HepG2 (cell line): ENCODE measurements at regions not wholly inside any gene's neighbourhood (a gene's known extent, or its start where the extent isn't known, plus 50 kb on each side); places are given as distances from the start of the nearest gene placed in this dataset.
A peak's percentile ranks its signal among the peaks of the same experiment; 100 is the strongest.

Experiments
- AGO1 ChIP-seq: fragments of 200-400 bp; formaldehyde crosslinking; IDR thresholded peaks from 2 replicates; pipeline ENCODE4 v1.6.1; 2017; ENCODE audit warnings: mild to moderate bottlenecking, low read depth, low read length, moderate library complexity; ENCODE audit not compliant: poor library complexity, severe bottlenecking
- CEBPZ ChIP-seq: IDR thresholded peaks from 2 replicates; pipeline ENCODE4 v1.6.1; 2012; ENCODE audit warnings: low read length, improper control_type of control experiment
- HBP1 ChIP-seq: IDR thresholded peaks from 2 replicates; pipeline ENCODE4 v1.6.1; 2016; ENCODE audit warnings: low read depth, control low read depth
- HMG20A ChIP-seq: IDR thresholded peaks from 2 replicates; pipeline ENCODE4 v1.6.1; 2016; ENCODE audit warnings: borderline replicate concordance
- MATR3 ChIP-seq: sonication (generic); formaldehyde crosslinking; IDR thresholded peaks from 2 replicates; pipeline ENCODE4 v1.4.0; 2020; ENCODE audit warnings: missing genetic modification reagents
- NFKB2 ChIP-seq: sonication (generic); formaldehyde crosslinking; IDR thresholded peaks from 2 replicates; pipeline ENCODE4 v1.4.0; 2020; ENCODE audit warnings: missing genetic modification reagents, borderline replicate concordance
- SRY ChIP-seq: sonication (generic); formaldehyde crosslinking; IDR thresholded peaks from 2 replicates; pipeline ENCODE4 v1.8.0; 2022; ENCODE audit warnings: mild to moderate bottlenecking, missing genetic modification reagents
- TEAD2 ChIP-seq: sonication (generic); formaldehyde crosslinking; IDR thresholded peaks from 2 replicates; pipeline ENCODE4 v1.9.0; 2021; ENCODE audit warnings: missing genetic modification reagents
- TERF1 ChIP-seq: sonication (generic); formaldehyde crosslinking; IDR thresholded peaks from 2 replicates; pipeline ENCODE4 v1.8.0; 2022; ENCODE audit warnings: mild to moderate bottlenecking, missing genetic modification reagents, moderate library complexity
- XRCC5 ChIP-seq: fragments of 200-400 bp; formaldehyde crosslinking; optimal IDR thresholded peaks from 2 replicates; pipeline ENCODE3; 2017; ENCODE audit warnings: mild to moderate bottlenecking, low read length
- YEATS4 ChIP-seq: sonication (generic); formaldehyde crosslinking; IDR thresholded peaks from 2 replicates; pipeline ENCODE4 v1.4.0; 2020; ENCODE audit warnings: missing genetic modification reagents, borderline replicate concordance
- ZBTB2 ChIP-seq: sonication (generic); formaldehyde crosslinking; IDR thresholded peaks from 2 replicates; pipeline ENCODE4 v1.8.0; 2022; ENCODE audit warnings: low read depth, missing genetic modification reagents
- ZKSCAN1 ChIP-seq: fragments of 150-350 bp; IDR thresholded peaks from 2 replicates; pipeline ENCODE4 v1.6.1; 2014; ENCODE audit warnings: low read length
- ZNF263 ChIP-seq: sonication (generic); formaldehyde crosslinking; IDR thresholded peaks from 2 replicates; pipeline ENCODE4 v1.4.0; 2020; ENCODE audit warnings: missing genetic modification reagents
- ZNF44 ChIP-seq: sonication (generic); formaldehyde crosslinking; IDR thresholded peaks from 2 replicates; pipeline ENCODE4 v1.5.1; 2020; ENCODE audit warnings: mild to moderate bottlenecking, missing genetic modification reagents
- ZNF512 ChIP-seq: sonication (generic); formaldehyde crosslinking; IDR thresholded peaks from 2 replicates; pipeline ENCODE4 v1.4.0; 2020; ENCODE audit warnings: mild to moderate bottlenecking, missing genetic modification reagents
- ZNF616 ChIP-seq: sonication (generic); formaldehyde crosslinking; IDR thresholded peaks from 2 replicates; pipeline ENCODE4 v1.5.0; 2020; ENCODE audit warnings: low read depth, mild to moderate bottlenecking, missing genetic modification reagents
- ZNF724P ChIP-seq: sonication (generic); formaldehyde crosslinking; IDR thresholded peaks from 2 replicates; pipeline ENCODE4 v1.8.0; 2022; ENCODE audit warnings: missing genetic modification reagents, borderline replicate concordance
- ZNF776 ChIP-seq: sonication (generic); formaldehyde crosslinking; IDR thresholded peaks from 2 replicates; pipeline ENCODE4 v1.4.0; 2020; ENCODE audit warnings: mild to moderate bottlenecking, missing genetic modification reagents
- ZNF782 ChIP-seq: sonication (generic); formaldehyde crosslinking; IDR thresholded peaks from 2 replicates; pipeline ENCODE4 v1.4.0; 2020; ENCODE audit warnings: missing genetic modification reagents, mild to moderate bottlenecking, borderline replicate concordance
- TF ChIP-seq, protein P1 (sequence below): fragments of 450-650 bp; IDR thresholded peaks from 2 replicates; pipeline ENCODE4 v1.6.1; 2017

DNA sequence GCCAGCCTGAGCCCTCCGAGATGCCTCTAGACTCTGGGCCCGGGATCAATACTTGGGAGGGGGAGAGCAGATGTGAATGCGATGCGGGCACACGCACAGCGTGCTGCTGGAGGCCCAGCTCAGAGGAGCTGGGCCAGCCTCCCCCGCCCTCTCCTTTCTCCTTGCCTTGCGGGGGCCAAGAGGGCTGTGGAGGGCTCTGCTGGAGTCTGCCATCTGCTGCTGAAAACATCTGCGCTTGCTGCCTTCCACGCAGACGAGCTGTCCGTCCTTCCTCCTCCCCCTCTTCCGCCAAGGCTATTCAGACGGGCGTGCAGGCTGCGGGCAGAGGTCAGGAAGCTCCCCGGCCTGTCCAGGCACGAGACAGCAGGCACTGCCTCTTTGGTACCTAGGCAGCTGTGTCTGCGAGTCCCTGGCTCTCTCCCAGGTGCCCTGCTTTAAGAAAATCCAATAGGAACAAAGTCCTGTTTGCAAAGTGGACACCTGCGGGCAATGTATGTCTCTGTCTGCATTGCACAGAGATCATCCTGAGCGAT lies 75.2 kb downstream of the SPRING1 start (continued):
- TF ChIP-seq ZBTB2 (no peak), TERF1 (CRISPR knock-in tag) (no peak), HMG20A (peak; percentile 51), YEATS4 (0 out of 2 replicates have a peak, but pooled peaks have one; percentile 31), ZKSCAN1 (no peak), ZNF782 (CRISPR knock-in tag) (no peak), CEBPZ (no peak), AGO1 (no peak), ZNF616 (CRISPR knock-in tag) (no peak), XRCC5 (no peak), ZNF44 (CRISPR knock-in tag) (no peak), SRY (CRISPR knock-in tag) (0 out of 2 replicates have a peak, but pooled peaks have one; percentile 41), TEAD2 (no peak), MATR3 (CRISPR knock-in tag) (no peak), NFKB2 (peak; percentile 67; the same call in 1 of the 2 replicates), ZNF776 (CRISPR knock-in tag) (no peak), ZNF724P (CRISPR knock-in tag) (no peak), ZNF512 (CRISPR knock-in tag) (no peak), ZNF263 (CRISPR knock-in tag) (no peak), HBP1 (CRISPR knock-in tag) (no peak)
- TF ChIP-seq, protein P1, sequence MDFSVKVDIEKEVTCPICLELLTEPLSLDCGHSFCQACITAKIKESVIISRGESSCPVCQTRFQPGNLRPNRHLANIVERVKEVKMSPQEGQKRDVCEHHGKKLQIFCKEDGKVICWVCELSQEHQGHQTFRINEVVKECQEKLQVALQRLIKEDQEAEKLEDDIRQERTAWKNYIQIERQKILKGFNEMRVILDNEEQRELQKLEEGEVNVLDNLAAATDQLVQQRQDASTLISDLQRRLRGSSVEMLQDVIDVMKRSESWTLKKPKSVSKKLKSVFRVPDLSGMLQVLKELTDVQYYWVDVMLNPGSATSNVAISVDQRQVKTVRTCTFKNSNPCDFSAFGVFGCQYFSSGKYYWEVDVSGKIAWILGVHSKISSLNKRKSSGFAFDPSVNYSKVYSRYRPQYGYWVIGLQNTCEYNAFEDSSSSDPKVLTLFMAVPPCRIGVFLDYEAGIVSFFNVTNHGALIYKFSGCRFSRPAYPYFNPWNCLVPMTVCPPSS = no peak
